ENCODE measurements at regions not wholly inside any gene's neighbourhood (a gene's known extent, or its start where the extent isn't known, plus 50 kb on each side); places are given as distances from the start of the nearest gene placed in this dataset.
A peak's percentile ranks its signal among the peaks of the same experiment; 100 is the strongest.
"Not testable (repeated sequence)": the region's sequence is repeated elsewhere in the genome, so short reads cannot be mapped to it uniquely, and the experiment has no call there.

DNA sequence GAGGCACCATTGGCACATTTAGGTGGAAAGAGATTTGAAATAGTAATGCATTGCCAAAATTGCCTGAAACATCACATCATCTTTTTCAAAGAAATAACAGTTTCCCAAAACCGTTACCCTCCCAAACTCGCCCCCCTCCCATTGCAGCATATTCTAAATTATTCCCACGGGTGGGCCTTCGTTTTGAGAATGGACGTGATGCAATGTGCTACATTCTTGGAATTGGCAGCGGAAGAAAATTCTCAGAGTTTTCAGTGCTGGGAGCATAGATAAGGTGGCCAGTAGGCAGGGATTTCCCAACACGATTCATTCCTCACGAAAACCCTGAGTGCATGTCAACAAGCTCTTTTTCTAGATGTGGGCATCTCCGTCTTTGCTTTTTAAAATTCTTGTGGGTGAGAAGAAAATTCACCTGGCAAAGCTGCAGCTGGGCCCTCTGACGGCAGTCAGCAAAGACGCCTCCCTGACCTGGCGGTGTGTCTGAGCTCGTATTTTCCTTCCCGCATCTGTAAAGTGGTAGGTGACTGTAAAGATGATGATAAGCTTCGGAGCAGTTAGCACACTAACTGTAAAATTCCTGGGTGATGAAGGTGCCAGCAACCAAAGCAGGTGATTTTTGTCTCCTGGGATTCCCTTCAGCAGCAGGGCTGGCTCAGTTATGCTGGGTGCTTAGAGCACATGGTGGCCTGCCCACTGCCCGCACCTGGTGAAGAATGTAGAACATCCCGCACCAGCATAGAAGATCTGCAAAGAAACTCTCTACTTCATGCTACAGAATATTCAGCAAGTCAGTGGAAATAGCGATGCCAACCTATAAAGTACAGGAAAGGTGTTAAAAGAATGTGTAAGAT lies 141.9 kb upstream of the KLF6 start:
- no peak overlapping the region for H3K4me3 ChIP-seq (ENCODE audit: low read depth, low read length)
- TF ChIP-seq, protein P1, sequence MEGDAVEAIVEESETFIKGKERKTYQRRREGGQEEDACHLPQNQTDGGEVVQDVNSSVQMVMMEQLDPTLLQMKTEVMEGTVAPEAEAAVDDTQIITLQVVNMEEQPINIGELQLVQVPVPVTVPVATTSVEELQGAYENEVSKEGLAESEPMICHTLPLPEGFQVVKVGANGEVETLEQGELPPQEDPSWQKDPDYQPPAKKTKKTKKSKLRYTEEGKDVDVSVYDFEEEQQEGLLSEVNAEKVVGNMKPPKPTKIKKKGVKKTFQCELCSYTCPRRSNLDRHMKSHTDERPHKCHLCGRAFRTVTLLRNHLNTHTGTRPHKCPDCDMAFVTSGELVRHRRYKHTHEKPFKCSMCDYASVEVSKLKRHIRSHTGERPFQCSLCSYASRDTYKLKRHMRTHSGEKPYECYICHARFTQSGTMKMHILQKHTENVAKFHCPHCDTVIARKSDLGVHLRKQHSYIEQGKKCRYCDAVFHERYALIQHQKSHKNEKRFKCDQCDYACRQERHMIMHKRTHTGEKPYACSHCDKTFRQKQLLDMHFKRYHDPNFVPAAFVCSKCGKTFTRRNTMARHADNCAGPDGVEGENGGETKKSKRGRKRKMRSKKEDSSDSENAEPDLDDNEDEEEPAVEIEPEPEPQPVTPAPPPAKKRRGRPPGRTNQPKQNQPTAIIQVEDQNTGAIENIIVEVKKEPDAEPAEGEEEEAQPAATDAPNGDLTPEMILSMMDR (IDR thresholded peaks at IDR 0.05; ENCODE audit: insufficient read depth, low read length): no peak
- peak; percentile 90 for DNase-seq (ENCODE audit: low read depth)

GRCh38 chr10:3926258-3926657 lies 141.2 kb upstream of the KLF6 start:
- no peak overlapping the region for H3K4me3 ChIP-seq (ENCODE audit: low read depth, low read length)
- no peak for DNase-seq (ENCODE audit: low read depth)
- TF ChIP-seq, protein P1 (IDR thresholded peaks at IDR 0.05; ENCODE audit: insufficient read depth, low read length): no peak

DNA sequence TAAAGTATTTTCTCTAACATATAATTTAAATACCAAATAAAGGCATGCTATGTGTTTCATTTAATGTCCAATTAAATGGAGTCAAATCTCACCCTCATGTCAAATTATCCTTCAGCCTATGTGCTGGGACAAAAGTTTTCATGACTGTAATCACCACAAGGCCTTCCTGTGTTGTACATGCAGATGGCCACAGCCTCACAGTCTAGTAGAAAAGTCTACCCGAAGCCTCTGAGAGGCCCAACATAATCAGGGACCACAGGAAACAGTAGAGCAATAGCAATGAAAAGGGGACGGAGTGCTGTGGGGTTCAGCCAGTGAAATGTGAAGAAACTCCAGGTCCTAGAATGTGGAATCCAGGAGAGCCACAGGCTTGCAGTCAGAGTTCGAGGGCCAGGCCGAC lies 140.2 kb upstream of the KLF6 start:
- TF ChIP-seq, protein P1 (IDR thresholded peaks at IDR 0.05; ENCODE audit: insufficient read depth, low read length): no peak
- H3K4me3 ChIP-seq (ENCODE audit: low read depth, low read length): no peak overlapping the region
- DNase-seq (ENCODE audit: low read depth): no peak

DNA sequence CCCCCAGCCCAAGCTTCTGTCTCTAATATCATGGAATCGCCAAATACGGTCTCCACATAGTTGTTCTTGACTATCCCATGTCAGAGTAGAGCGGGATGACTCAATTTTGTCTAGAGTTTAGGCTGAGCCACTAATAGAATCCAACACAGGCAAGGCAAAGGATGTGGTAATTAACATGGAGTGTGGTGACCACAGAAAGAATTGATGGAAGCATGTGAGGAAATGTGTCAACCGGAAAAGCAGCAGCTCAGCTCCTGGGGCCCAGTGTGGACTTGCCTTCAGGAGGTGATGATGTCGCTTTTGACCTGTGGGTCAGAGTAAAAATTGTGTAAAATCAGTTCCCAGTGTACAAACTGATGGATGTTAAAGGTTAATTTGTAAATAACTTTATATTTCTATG lies 139.3 kb upstream of the KLF6 start:
- no peak overlapping the region for H3K4me3 ChIP-seq (ENCODE audit: low read depth, low read length)
- peak; percentile 58 for DNase-seq (ENCODE audit: low read depth)
- TF ChIP-seq, protein P1 (IDR thresholded peaks at IDR 0.05; ENCODE audit: insufficient read depth, low read length): no peak

DNA sequence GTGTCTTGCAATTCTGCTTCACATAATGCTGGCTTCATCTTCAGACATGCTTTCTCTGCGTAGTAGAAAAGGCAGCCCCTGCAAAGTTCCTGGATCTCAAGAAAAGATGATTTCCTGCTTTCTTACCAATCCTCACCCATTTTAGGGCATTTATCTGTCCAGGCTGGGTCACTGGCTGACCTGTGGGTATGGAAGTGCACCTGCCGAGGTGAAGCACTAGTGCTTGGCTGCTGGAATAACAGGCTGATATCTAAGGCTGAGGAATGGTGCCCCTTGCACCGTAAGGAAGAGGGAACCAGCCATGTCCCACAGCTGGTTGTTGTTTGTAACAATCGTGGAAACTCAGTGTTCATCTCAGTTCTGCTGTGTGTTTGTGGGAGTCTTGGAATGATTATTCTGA lies 138.0 kb upstream of the KLF6 start:
- H3K4me3 ChIP-seq (ENCODE audit: low read depth, low read length): no peak overlapping the region
- no peak for DNase-seq (ENCODE audit: low read depth)
- TF ChIP-seq, protein P1 (IDR thresholded peaks at IDR 0.05; ENCODE audit: insufficient read depth, low read length): no peak

DNA sequence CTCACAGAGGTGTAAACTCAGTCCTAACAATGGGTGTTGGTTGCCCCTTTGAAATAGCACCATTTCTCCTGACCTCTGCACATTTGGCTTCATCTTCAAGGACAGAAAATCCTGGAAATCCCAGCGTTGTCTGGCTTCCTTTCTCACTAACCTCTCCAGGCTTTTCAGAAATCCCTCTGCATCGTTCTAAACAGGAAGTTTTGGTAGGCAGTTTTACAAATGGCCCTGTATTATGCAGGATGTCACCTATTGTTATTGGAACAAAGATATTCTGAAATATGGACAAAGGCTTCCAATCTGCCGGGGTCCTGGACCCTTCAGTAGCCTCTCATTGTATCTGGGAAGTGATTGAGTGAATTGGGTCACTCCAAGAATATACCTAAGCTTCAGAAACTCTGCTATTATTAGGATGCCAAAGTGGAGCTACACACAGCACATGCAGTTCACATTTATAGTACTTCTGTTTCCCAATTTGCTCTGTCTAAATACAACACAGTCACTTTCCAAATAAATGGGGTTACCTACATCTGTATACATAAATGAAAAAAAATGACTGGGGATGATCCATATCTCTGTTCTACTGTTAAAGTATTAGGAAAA lies 134.8 kb upstream of the KLF6 start:
- DNase-seq (ENCODE audit: low read depth): no peak
- TF ChIP-seq, protein P1 (IDR thresholded peaks at IDR 0.05; ENCODE audit: insufficient read depth, low read length): no peak
- no peak overlapping the region for H3K4me3 ChIP-seq (ENCODE audit: low read depth, low read length)

GRCh38 chr10:3917392-3917791 lies 132.4 kb upstream of the KLF6 start:
- not testable (repeated sequence) for DNase-seq (ENCODE audit: low read depth); H3K4me3 ChIP-seq (ENCODE audit: low read depth, low read length)

Data from fibroblast of the aortic adventitia (primary cell).